ENCODE measurements at regions not wholly inside any gene's neighbourhood (a gene's known extent, or its start where the extent isn't known, plus 50 kb on each side); places are given as distances from the start of the nearest gene placed in this dataset.

GRCh38 chr4:54976031-54976430 is 149.4 kb downstream of the KDR start:
- ATAC-seq = no peak
- no peaks in the 10 kb centered on the region for H3K9me2 ChIP-seq (ENCODE audit: insufficient read depth)
- H3K27me3 ChIP-seq (ENCODE audit: insufficient read depth, low read length) = no peaks in the 10 kb centered on the region
- no peak overlapping the region for H2AFZ ChIP-seq (ENCODE audit: low read depth, low read length, poor library complexity, severe bottlenecking)
- H3K9ac ChIP-seq (ENCODE audit: low read length) = no peak overlapping the region
- H3K4me3 ChIP-seq (replicated peaks in 1 of 2; ENCODE audit: low read depth in 1 of 2, low read length in 2 of 2) = no peak overlapping the region
- POLR2A ChIA-PET = no interaction called here
- DNase-seq (ENCODE audit: low read depth, low spot score) = no peak
- intact Hi-C loops (cut with micrococcal nuclease) = loop anchor here (10.0 kb wide), 1 partner anchor 579 kb away; no protein-coding TSS in a partner anchor
- no peak overlapping the region for H3K27ac ChIP-seq (ENCODE audit: low read depth, low read length)
- no peaks in the 10 kb centered on the region for H4K20me1 ChIP-seq (ENCODE audit: insufficient read depth)
- RAD21 ChIA-PET (ENCODE audit: low non-redundant PET in 1 of 2, low total read pairs in 2 of 2, uncharacterized antibody in 2 of 2, unreplicated experiment in 2 of 2) = no interaction called here
- H3K4me1 ChIP-seq (ENCODE audit: control insufficient read depth in 1 of 2, insufficient read depth in 2 of 2, low read length in 2 of 2) = no peaks in the 10 kb centered on the region
- CTCF ChIA-PET = no interaction called here
- H3K79me2 ChIP-seq (ENCODE audit: insufficient read depth, low read length) = no peaks in the 10 kb centered on the region
- BruUV-seq (replicated peaks) = no TSS peak
- H3K9me3 ChIP-seq (ENCODE audit: control insufficient read depth in 1 of 2, insufficient read depth in 1 of 2, low read depth in 1 of 2, low read length in 2 of 2) = no peaks in the 10 kb centered on the region
- no peaks in the 10 kb centered on the region for H3K36me3 ChIP-seq (ENCODE audit: control insufficient read depth in 1 of 2, insufficient read depth in 2 of 2, low read length in 2 of 2)
- no peak overlapping the region for H3K4me2 ChIP-seq (ENCODE audit: low read length)
- TF ChIP-seq, protein P1, sequence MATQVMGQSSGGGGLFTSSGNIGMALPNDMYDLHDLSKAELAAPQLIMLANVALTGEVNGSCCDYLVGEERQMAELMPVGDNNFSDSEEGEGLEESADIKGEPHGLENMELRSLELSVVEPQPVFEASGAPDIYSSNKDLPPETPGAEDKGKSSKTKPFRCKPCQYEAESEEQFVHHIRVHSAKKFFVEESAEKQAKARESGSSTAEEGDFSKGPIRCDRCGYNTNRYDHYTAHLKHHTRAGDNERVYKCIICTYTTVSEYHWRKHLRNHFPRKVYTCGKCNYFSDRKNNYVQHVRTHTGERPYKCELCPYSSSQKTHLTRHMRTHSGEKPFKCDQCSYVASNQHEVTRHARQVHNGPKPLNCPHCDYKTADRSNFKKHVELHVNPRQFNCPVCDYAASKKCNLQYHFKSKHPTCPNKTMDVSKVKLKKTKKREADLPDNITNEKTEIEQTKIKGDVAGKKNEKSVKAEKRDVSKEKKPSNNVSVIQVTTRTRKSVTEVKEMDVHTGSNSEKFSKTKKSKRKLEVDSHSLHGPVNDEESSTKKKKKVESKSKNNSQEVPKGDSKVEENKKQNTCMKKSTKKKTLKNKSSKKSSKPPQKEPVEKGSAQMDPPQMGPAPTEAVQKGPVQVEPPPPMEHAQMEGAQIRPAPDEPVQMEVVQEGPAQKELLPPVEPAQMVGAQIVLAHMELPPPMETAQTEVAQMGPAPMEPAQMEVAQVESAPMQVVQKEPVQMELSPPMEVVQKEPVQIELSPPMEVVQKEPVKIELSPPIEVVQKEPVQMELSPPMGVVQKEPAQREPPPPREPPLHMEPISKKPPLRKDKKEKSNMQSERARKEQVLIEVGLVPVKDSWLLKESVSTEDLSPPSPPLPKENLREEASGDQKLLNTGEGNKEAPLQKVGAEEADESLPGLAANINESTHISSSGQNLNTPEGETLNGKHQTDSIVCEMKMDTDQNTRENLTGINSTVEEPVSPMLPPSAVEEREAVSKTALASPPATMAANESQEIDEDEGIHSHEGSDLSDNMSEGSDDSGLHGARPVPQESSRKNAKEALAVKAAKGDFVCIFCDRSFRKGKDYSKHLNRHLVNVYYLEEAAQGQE (IDR thresholded peaks at IDR 0.05; ENCODE audit: low read depth) = no peak
- no peak for TF ChIP-seq CEBPB (IDR thresholded peaks at IDR 0.05; ENCODE audit: low read depth)
- TF ChIP-seq POLR2A (IDR thresholded peaks at IDR 0.05; ENCODE audit: borderline replicate concordance, extremely low read depth, insufficient read depth, insufficient read length) = no peak
- TF ChIP-seq, protein P2, sequence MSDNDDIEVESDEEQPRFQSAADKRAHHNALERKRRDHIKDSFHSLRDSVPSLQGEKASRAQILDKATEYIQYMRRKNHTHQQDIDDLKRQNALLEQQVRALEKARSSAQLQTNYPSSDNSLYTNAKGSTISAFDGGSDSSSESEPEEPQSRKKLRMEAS (IDR thresholded peaks at IDR 0.05) = no peak
- no peak for TF ChIP-seq POLR2AphosphoS5 (IDR thresholded peaks at IDR 0.05; ENCODE audit: low read depth, low read length)
- TF ChIP-seq, protein P3, sequence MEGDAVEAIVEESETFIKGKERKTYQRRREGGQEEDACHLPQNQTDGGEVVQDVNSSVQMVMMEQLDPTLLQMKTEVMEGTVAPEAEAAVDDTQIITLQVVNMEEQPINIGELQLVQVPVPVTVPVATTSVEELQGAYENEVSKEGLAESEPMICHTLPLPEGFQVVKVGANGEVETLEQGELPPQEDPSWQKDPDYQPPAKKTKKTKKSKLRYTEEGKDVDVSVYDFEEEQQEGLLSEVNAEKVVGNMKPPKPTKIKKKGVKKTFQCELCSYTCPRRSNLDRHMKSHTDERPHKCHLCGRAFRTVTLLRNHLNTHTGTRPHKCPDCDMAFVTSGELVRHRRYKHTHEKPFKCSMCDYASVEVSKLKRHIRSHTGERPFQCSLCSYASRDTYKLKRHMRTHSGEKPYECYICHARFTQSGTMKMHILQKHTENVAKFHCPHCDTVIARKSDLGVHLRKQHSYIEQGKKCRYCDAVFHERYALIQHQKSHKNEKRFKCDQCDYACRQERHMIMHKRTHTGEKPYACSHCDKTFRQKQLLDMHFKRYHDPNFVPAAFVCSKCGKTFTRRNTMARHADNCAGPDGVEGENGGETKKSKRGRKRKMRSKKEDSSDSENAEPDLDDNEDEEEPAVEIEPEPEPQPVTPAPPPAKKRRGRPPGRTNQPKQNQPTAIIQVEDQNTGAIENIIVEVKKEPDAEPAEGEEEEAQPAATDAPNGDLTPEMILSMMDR (IDR thresholded peaks at IDR 0.05 in 2 of 3, conservative IDR thresholded peaks at IDR 0.05 in 1 of 3; ENCODE audit: borderline replicate concordance in 1 of 3, insufficient read depth in 1 of 3, low read depth in 2 of 3, low read length in 2 of 3) = no peak
- TF ChIP-seq CBX3 (IDR thresholded peaks at IDR 0.05; ENCODE audit: low read depth) = no peak
- TF ChIP-seq EZH2phosphoT487 (IDR thresholded peaks at IDR 0.05; ENCODE audit: borderline replicate concordance) = no peak
- no peak for TF ChIP-seq JUND (IDR thresholded peaks at IDR 0.05)
- TF ChIP-seq YY1 (IDR thresholded peaks at IDR 0.05; ENCODE audit: extremely low read depth, insufficient replicate concordance, low read depth, low read length) = no peak
- no peak for TF ChIP-seq ZFX (IDR thresholded peaks at IDR 0.05)
- TF ChIP-seq ELF1 (IDR thresholded peaks at IDR 0.05; ENCODE audit: borderline replicate concordance, low read depth) = no peak
- TF ChIP-seq ZNF274 (IDR thresholded peaks at IDR 0.05; ENCODE audit: low read depth, low read length) = no peak
- TF ChIP-seq FOSL1 (IDR thresholded peaks at IDR 0.05; ENCODE audit: low read depth) = no peak
- TF ChIP-seq EGR1 (IDR thresholded peaks at IDR 0.05; ENCODE audit: low read depth) = no peak
- no peak for TF ChIP-seq EZH2 (IDR thresholded peaks at IDR 0.05)
